ENCODE measurements at regions not wholly inside any gene's neighbourhood (a gene's known extent, or its start where the extent isn't known, plus 50 kb on each side); places are given as distances from the start of the nearest gene placed in this dataset.
"Not testable (repeated sequence)": the region's sequence is repeated elsewhere in the genome, so short reads cannot be mapped to it uniquely, and the experiment has no call there.

DNA sequence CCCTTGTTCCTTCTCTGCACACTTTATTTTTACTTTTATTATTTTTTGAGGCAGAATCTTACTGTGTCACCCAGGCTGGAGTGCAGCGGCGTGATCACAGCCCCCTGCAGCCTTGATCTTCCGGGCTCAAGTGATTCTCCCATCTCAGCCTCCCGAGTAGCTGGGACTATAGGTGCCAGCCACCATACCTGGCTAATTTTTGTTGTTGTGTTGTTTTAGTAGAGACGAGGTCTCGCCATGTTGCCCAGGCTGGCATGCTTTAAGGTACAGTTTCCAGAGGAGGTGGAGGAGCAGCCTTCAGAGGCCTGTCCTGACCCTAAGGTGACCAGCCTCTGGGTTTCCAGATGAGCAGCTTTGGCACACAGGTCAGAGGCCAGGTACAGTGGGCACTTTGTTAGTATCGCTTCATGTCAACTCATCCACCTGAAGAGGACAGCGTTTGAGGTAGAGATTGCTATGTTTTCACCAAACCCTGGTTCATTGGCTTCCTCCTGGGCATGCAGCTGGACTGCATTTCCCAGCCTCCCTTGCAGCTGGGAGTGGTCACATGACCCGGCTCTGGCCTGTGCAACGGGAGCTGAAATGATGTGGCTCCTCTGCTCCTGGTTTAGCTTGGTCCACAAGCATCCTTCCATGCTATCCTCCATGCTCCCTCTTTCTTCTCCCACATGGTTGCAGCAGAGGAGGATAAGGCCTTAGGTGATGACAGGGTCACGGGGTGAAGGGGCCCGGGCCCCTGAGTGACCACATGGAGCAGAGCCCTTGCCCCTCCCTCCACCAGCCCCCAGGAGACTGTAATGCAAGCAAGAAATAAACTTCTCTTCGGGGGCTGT, 139.3 kb upstream of the IER5L start:
- no peak for DNase-seq (ENCODE audit: low read depth)

- DNase-seq (ENCODE audit: low read depth): no peak
Observed at GRCh38 chr9:129316281-129317030, 138.4 kb upstream of the IER5L start.

GRCh38 chr9:129313331-129313955, 135.4 kb upstream of the IER5L start:
- DNase-seq (ENCODE audit: low read depth): no peak

- no peak for DNase-seq (ENCODE audit: low read depth)
Observed at GRCh38 chr9:129312251-129313122, 134.4 kb upstream of the IER5L start.

DNA sequence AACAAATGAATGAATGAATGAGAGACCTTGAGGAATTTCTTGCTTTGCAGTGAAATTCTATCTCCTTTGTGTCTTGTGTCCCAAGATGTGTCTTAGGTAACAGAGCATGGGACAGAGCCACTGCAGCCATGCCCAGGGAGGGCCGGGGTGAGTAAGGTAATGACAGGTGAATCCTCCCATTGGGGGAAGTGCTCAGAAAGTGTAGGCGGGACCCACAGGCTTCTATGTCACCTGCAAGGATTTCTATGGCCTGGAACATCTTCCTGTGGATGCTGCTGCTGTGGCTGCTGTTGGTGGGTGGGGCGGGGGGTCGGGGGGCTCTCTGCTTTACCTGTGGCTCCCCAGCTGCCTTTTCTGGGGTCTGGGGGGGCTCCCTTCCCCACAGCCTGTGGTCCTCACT, 133.6 kb upstream of the IER5L start:
- no peak for DNase-seq (ENCODE audit: low read depth)

- DNase-seq (ENCODE audit: low read depth): no peak
Observed at GRCh38 chr9:129310666-129311350, 132.7 kb upstream of the IER5L start.

GRCh38 chr9:129309906-129310305, 131.8 kb upstream of the IER5L start:
- no peak for DNase-seq (ENCODE audit: low read depth)

- DNase-seq (ENCODE audit: low read depth): no peak
Observed at GRCh38 chr9:129309041-129309430, 131.0 kb upstream of the IER5L start.

- no peak for DNase-seq (ENCODE audit: low read depth)
Observed at GRCh38 chr9:129307227-129307970, 129.3 kb upstream of the IER5L start.

DNA sequence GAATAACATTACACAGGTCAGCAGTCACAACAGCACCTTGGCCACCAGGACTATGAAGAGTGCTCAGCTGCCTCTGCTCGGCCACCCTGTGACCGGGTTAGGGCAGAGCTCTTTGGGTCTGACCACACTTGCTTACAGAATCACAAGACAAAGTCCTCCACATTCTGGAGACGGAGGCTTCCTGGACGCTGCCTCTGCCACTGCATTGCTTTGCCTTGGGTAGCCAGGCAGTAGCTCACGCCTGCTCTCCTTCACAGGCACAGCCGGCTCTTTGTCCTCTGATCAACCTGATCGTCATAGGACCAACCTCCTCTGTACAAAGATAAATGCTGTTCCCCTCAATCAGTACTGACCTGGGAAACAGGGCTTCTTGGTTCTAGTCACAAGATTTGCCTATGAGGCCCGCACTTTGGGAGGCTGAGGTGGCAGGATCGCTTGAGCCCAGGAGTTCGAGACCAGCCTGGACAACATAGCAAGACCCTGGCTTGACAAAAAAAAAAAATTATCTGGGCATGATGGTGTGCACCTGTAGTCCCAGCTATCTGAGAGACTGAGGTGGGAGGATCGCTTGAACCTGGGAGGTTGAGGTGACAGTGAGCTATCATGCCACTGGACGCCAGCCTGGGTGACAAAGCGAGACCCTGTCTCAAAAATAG, 128.4 kb upstream of the IER5L start:
- no peak for DNase-seq (ENCODE audit: low read depth)

DNA sequence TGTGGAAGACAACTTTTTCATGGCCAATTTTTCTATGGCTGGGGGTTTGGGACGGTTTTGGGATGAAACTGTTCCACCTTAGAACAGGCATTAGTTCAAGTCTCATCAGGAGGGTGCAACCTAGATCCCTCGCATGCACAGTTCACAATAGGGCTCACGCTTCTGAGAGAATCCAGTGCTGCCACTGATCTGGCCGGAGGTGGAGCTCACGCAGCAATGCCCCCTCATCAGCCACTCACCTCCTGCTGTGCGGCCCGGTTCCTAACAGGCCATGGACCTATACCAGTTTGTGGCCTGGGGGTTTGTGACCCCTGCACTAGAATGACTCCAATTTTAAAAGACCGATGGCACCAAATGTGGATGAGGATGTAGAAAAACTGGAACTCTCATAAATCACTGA, 127.2 kb upstream of the IER5L start:
- DNase-seq (ENCODE audit: low read depth): no peak

DNA sequence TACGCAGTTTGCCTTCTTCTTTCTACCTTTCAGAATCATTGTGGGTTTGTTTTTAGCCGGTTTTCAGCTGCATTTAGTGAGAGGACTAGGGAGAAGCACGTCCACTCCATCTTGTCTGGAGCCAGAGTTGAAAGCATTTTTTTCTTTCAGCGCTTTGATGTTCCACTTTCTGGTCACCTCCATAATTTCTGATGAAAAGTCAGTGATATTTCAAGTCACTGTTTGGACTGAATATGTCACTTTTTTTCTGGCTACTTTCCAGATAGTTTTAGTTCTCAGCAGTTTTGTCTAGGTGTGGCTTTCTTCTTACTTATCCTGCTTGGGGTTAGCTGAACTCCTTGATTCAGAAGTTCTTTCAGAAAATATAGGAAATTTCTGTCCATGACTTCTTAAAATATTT, 123.9 kb upstream of the IER5L start:
- no peak for DNase-seq (ENCODE audit: low read depth)

- DNase-seq (ENCODE audit: low read depth): not testable (repeated sequence)
Observed at GRCh38 chr9:129296195-129296594, 118.1 kb upstream of the IER5L start.

DNA sequence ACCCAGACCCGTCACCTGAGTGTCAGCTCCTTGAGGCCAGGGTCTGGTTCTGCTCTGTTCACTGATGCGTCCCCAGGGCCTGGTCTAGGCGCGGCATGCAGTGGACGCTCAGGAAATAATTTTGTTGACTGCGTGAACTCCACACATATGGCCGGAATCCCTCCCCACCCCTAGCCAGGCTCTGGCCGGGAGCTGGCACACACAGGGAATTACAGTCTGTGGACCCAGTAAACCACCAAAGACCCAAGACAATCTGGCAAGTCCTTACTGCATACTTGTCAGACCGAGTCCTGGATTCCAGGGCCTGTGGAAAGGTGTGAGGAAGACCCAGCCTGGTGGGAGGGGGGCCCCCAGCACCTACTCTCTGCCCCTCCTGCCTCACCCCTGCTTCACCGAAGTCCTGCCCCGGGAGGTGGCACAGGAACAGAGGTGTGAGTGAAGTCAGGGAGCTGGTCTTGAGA, 113.0 kb upstream of the IER5L start:
- no peak for DNase-seq (ENCODE audit: low read depth)

DNA sequence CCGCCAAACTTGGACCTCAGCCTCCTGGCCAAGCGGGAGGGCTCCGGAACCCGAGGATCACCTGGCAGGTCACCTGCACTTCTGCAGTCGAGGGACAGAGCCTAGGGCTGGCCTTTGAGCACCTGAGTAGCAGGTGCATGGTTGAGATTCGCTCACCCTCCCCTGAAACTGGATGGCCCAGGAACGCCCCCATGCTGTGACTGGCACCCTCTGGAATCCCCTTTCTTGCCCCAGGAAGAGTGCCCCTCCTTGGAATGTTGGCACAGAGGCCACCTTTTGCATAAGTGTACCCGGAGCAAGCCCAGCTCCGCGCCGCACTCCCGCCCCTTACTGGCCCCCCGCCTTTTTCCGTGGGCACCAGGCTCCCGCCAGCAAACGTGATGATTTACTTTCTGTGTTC, 112.5 kb upstream of the IER5L start:
- no peak for DNase-seq (ENCODE audit: low read depth)

DNA sequence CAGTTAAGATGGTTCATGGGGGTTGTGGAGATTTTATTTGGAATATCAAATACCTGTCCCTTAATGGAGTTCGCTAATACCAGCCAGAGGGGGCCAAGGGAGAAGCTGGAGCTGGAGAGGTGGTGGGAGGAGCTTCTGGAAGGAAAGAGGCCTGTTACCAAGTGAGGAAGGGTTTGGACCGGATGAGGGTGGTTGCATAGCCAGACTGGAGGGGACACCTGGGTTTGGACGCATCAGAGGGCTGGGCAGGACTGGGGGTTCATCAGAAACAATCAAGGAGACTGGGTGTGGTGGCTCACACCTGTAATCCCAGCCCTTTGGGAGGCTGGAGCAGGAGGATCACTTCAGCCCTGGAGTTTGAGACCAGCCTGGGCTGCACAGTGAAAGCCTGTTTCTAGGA, 111.8 kb upstream of the IER5L start:
- no peak for DNase-seq (ENCODE audit: low read depth)

DNA sequence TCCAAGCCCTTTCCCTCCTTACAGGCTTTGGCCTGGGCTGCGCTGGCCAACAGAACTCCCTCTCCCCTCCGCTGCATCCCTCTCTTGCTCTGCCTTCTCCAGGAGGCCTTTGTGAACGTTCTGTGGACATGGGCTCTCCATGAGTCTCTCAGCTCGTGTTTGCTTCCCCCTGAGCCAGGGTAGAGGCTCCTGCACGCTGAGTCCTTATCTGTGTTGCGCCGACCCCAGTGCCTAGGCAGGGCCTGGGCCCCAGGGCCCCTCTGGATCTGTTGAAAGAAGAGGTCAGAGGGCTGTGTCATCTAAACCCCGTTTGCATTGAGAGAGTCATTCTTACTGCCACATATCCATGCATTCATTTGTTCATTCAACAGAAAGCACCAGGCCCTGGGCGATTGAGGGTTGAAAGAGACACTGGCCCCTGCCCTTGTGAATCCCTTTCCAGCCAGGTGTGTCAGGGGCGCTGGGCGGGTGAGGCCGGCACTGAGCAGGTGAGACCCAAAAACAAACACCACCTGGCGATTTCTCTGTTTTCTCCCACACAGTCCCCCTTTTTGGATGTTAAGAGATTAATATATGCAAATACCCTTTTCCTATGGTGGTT, 111.2 kb upstream of the IER5L start:
- DNase-seq (ENCODE audit: low read depth): no peak

DNA sequence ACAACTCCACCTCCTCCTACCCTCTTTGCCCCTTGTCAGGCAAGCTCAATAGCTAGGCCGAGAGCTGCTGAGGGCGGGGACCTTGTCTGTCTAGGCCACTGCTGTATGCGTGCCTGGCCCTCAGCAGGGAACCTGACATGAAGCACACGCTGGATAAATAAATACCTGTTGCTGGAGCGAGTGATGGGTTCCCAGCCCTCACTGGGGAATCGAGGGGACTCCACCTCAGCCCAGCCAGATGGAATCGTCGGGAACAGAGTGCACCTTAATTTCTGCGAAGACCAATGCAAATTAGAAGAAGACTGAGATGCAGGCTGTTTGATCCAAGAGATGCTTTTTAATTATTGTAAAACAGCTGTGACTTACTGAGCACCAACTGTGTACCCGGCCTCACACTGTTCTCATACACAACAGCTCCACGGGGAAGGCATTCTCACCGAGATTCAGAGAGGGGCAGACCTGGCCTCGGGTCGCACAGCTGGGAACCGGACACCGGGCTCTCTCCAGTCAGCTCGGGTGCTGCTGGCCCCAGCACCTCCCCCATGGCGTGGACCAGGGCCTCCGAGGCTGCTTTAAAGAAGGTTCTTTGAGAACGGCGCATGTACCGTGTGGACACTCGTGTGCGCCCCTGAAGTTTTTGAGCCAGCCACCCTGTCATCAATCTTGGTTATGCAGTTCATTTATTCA, 109.7 kb upstream of the IER5L start:
- DNase-seq (ENCODE audit: low read depth): no peak
